HFFc6 (cell line): ENCODE measurements at regions not wholly inside any gene's neighbourhood (a gene's known extent, or its start where the extent isn't known, plus 50 kb on each side); places are given as distances from the start of the nearest gene placed in this dataset.

Source experiments
- DNase-seq: peaks from one replicate; pipeline ENCODE4 v3.0.0-alpha.2; 2018
- H3K27ac Mint-ChIP-seq: 2 replicates; pipeline ENCODE4 v1.8.0; 2020; ENCODE audit warnings: mild to moderate bottlenecking, mixed read lengths
- H3K27me3 Mint-ChIP-seq: 2 replicates; pipeline ENCODE4 v1.8.0; 2021; ENCODE audit warnings: mild to moderate bottlenecking, moderate library complexity, mixed read lengths; ENCODE audit not compliant: insufficient read depth
- H3K36me3 Mint-ChIP-seq: 2 replicates; pipeline ENCODE4 v1.8.0; 2021; ENCODE audit warnings: low read depth, mixed read lengths
- H3K4me1 Mint-ChIP-seq: 2 replicates; pipeline ENCODE4 v1.8.0; 2020; ENCODE audit warnings: low read depth, mixed read lengths
- H3K4me3 Mint-ChIP-seq: 2 replicates; pipeline ENCODE4 v1.8.0; 2020; ENCODE audit warnings: mild to moderate bottlenecking, moderate library complexity, mixed read lengths
- H3K9me3 Mint-ChIP-seq: 2 replicates; pipeline ENCODE4 v1.8.0; 2020; ENCODE audit warnings: mild to moderate bottlenecking, mixed read lengths
- TF ChIP-seq, protein P1 (sequence below): fragments of 200-600 bp; sonication (generic); IDR thresholded peaks from 2 replicates; pipeline ENCODE4 v1.5.0; 2021; ENCODE audit warnings: antibody characterized with exemption, mild to moderate bottlenecking

DNA sequence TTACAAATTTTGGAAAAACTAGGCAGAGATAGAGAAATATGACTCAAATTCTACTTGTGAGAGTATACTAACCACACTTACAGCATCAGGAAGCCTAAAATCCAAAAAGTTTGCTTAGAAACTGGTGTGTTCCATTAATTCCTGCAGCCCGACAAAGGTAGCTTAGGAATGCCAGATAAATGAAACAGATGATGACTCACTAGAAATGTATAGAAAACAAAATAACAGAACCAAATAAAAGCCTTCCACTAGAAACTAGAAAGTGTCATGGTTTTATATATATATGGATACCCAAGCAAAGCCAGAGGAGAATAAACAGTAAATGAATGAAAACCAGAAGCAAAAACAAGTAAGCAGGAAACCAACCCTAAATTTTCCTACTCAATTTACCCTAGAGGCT lies 272.2 kb upstream of the PRDM9 start:
- H3K27me3 Mint-ChIP-seq, result no peaks in the 10 kb centered on the region
- no peak overlapping the region for H3K27ac Mint-ChIP-seq
- H3K9me3 Mint-ChIP-seq, result peaks cover 28% of the 10 kb centered on the region
- no peaks in the 10 kb centered on the region for H3K4me1 Mint-ChIP-seq
- no peak overlapping the region for H3K4me3 Mint-ChIP-seq
- TF ChIP-seq, protein P1, sequence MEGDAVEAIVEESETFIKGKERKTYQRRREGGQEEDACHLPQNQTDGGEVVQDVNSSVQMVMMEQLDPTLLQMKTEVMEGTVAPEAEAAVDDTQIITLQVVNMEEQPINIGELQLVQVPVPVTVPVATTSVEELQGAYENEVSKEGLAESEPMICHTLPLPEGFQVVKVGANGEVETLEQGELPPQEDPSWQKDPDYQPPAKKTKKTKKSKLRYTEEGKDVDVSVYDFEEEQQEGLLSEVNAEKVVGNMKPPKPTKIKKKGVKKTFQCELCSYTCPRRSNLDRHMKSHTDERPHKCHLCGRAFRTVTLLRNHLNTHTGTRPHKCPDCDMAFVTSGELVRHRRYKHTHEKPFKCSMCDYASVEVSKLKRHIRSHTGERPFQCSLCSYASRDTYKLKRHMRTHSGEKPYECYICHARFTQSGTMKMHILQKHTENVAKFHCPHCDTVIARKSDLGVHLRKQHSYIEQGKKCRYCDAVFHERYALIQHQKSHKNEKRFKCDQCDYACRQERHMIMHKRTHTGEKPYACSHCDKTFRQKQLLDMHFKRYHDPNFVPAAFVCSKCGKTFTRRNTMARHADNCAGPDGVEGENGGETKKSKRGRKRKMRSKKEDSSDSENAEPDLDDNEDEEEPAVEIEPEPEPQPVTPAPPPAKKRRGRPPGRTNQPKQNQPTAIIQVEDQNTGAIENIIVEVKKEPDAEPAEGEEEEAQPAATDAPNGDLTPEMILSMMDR, result no peak
- DNase-seq, result no peak
- H3K36me3 Mint-ChIP-seq, result no peaks in the 10 kb centered on the region

- H3K27me3 Mint-ChIP-seq, result no peaks in the 10 kb centered on the region
- no peak for DNase-seq
- TF ChIP-seq, protein P1, result no peak
- H3K4me3 Mint-ChIP-seq, result no peak overlapping the region
- no peak overlapping the region for H3K27ac Mint-ChIP-seq
- H3K9me3 Mint-ChIP-seq, result peaks cover 28% of the 10 kb centered on the region
- no peaks in the 10 kb centered on the region for H3K4me1 Mint-ChIP-seq
- H3K36me3 Mint-ChIP-seq, result no peaks in the 10 kb centered on the region
These were observed 273.2 kb upstream of the PRDM9 start for GRCh38 chr5:23234197-23234596.

GRCh38 chr5:23223846-23224245 lies 283.6 kb upstream of the PRDM9 start:
- H3K9me3 Mint-ChIP-seq, result peaks cover 15% of the 10 kb centered on the region
- DNase-seq, result no peak
- TF ChIP-seq, protein P1, result no peak
- H3K27ac Mint-ChIP-seq, result no peak overlapping the region
- H3K36me3 Mint-ChIP-seq, result no peaks in the 10 kb centered on the region
- no peaks in the 10 kb centered on the region for H3K4me1 Mint-ChIP-seq
- H3K27me3 Mint-ChIP-seq, result no peaks in the 10 kb centered on the region; the same call in 1 of the 2 replicates
- H3K4me3 Mint-ChIP-seq, result no peak overlapping the region

DNA sequence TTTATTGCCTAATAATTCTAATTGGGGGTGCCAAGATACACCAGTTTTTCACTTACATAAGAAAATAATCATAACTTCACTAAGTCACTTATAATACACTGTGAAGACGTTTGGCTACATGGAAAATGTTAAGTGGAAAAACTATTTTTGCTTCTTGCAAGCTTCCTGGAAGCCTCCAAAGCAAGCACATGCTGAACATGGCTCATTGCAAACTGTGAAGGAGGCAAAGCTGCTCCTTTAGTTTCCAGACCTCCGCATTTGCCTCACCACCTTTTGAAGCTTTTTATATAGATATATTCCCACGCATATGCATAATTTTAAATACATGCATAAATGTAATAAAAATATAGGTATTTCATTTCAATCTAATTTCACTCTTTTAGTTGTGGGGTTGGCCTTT lies 285.6 kb upstream of the PRDM9 start:
- H3K4me1 Mint-ChIP-seq, result no peaks in the 10 kb centered on the region
- no peaks in the 10 kb centered on the region for H3K36me3 Mint-ChIP-seq
- no peak overlapping the region for H3K4me3 Mint-ChIP-seq
- TF ChIP-seq, protein P1, result no peak
- H3K27me3 Mint-ChIP-seq, result no peaks in the 10 kb centered on the region; the same call in 1 of the 2 replicates
- no peak for DNase-seq
- H3K9me3 Mint-ChIP-seq, result peaks cover 26% of the 10 kb centered on the region
- no peak overlapping the region for H3K27ac Mint-ChIP-seq

GRCh38 chr5:23217159-23217558 lies 290.2 kb upstream of the PRDM9 start:
- 0 out of 2 replicates have a peak, but pooled peaks cover 7% of the 10 kb centered on the region for H3K36me3 Mint-ChIP-seq
- no peaks in the 10 kb centered on the region for H3K4me1 Mint-ChIP-seq
- H3K9me3 Mint-ChIP-seq, result peaks cover 28% of the 10 kb centered on the region
- no peak for DNase-seq
- H3K4me3 Mint-ChIP-seq, result no peak overlapping the region
- H3K27me3 Mint-ChIP-seq, result no peaks in the 10 kb centered on the region; the same call in 1 of the 2 replicates
- TF ChIP-seq, protein P1, result no peak
- H3K27ac Mint-ChIP-seq, result no peak overlapping the region

GRCh38 chr5:23216345-23216744 lies 291.1 kb upstream of the PRDM9 start:
- Mint-ChIP-seq H3K4me1 (no peaks in the 10 kb centered on the region), H3K27me3 (no peaks in the 10 kb centered on the region; the same call in 1 of the 2 replicates), H3K27ac (no peak overlapping the region), H3K4me3 (no peak overlapping the region), H3K9me3 (peaks cover 35% of the 10 kb centered on the region), H3K36me3 (0 out of 2 replicates have a peak, but pooled peaks cover 7% of the 10 kb centered on the region)
- no peak for DNase-seq
- TF ChIP-seq, protein P1, result no peak
